ENCODE measurements at regions not wholly inside any gene's neighbourhood (a gene's known extent, or its start where the extent isn't known, plus 50 kb on each side); places are given as distances from the start of the nearest gene placed in this dataset.

DNA sequence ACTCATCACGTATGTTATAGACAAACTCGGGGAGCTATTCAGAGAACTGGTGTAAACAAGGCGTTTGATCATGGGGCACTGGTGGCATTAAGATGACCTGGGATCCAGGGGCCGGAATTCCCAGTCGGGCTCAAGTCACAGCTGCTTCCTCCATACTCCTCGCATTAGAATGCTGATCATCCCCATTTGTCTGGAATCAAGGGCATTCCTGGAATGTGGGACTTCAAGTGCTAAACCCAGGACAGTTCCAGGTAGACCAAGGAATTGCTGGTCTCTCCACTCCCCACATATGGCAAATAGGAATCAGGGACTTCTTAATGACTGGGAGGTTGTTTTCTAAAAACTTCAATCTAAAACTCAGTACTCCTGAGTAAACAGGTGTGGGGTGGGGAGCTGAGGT, 355.7 kb upstream of the RAB6C start:
- Histone ChIP-seq H3K9me2 (ENCODE audit: insufficient read depth) (no peaks in the 10 kb centered on the region), H3K27ac (no peak overlapping the region), H3K4me1 (replicated peaks; ENCODE audit: insufficient read depth) (no peaks in the 10 kb centered on the region), H4K20me1 (ENCODE audit: insufficient read depth) (no peaks in the 10 kb centered on the region), H3K79me2 (ENCODE audit: low read depth) (no peaks in the 10 kb centered on the region), H3K27me3 (ENCODE audit: insufficient read depth, low read depth) (peaks cover 68% of the 10 kb centered on the region), H3K4me3 (no peak overlapping the region), H3K4me2 (no peak overlapping the region), H3K9me3 (ENCODE audit: insufficient read depth, low read depth) (no peaks in the 10 kb centered on the region), H3F3A (ENCODE audit: insufficient read depth, low read depth) (no peaks in the 10 kb centered on the region), H2AFZ (no peak overlapping the region), H3K36me3 (ENCODE audit: low read depth) (no peaks in the 10 kb centered on the region)
- TF ChIP-seq, protein P1, sequence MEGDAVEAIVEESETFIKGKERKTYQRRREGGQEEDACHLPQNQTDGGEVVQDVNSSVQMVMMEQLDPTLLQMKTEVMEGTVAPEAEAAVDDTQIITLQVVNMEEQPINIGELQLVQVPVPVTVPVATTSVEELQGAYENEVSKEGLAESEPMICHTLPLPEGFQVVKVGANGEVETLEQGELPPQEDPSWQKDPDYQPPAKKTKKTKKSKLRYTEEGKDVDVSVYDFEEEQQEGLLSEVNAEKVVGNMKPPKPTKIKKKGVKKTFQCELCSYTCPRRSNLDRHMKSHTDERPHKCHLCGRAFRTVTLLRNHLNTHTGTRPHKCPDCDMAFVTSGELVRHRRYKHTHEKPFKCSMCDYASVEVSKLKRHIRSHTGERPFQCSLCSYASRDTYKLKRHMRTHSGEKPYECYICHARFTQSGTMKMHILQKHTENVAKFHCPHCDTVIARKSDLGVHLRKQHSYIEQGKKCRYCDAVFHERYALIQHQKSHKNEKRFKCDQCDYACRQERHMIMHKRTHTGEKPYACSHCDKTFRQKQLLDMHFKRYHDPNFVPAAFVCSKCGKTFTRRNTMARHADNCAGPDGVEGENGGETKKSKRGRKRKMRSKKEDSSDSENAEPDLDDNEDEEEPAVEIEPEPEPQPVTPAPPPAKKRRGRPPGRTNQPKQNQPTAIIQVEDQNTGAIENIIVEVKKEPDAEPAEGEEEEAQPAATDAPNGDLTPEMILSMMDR (conservative IDR thresholded peaks at IDR 0.05): no peak
- no peak for TF ChIP-seq EZH2 (IDR thresholded peaks at IDR 0.05; ENCODE audit: low read depth)
- DNase-seq: no peak
- CTCF ChIA-PET: no interaction called here
- intact Hi-C loops (cut with micrococcal nuclease; ENCODE audit: unreplicated experiment): no loop called here
- POLR2A ChIA-PET (ENCODE audit: unreplicated experiment): no interaction called here
- no TSS peak for BruUV-seq (replicated peaks)

DNA sequence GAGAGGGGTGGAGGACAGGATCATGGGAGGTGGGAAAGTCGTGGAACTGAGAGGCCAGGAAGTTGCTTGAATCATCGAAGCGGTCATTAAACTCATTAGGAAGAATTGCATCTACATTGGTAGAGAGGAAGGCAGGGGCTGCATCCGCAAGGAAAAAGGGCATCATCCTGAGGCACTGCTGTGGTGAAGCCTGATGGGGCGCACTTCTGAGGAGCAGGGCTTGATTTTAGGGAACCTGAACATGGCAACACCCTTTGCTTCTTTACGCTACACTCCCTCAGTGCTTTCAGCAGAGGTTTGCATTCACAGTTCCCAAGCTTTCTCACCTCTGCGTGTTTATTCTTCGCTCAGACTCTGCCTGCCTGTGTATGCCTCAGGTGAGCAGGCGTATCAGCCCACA, 352.0 kb upstream of the RAB6C start:
- H2AFZ ChIP-seq: no peak overlapping the region
- intact Hi-C loops (cut with micrococcal nuclease; ENCODE audit: unreplicated experiment): no loop called here
- H3K4me2 ChIP-seq: no peak overlapping the region
- H3K9me2 ChIP-seq (ENCODE audit: insufficient read depth): no peaks in the 10 kb centered on the region
- H4K20me1 ChIP-seq (ENCODE audit: insufficient read depth): no peaks in the 10 kb centered on the region
- H3K4me1 ChIP-seq (replicated peaks; ENCODE audit: insufficient read depth): no peaks in the 10 kb centered on the region
- H3K4me3 ChIP-seq: no peak overlapping the region
- BruUV-seq (replicated peaks): no TSS peak
- CTCF ChIA-PET: no interaction called here
- no peak overlapping the region for H3K27ac ChIP-seq
- DNase-seq: no peak
- no peaks in the 10 kb centered on the region for H3K9me3 ChIP-seq (ENCODE audit: insufficient read depth, low read depth)
- no peaks in the 10 kb centered on the region for H3K36me3 ChIP-seq (ENCODE audit: low read depth)
- TF ChIP-seq, protein P1 (conservative IDR thresholded peaks at IDR 0.05): no peak
- no peak for TF ChIP-seq EZH2 (IDR thresholded peaks at IDR 0.05; ENCODE audit: low read depth)
- H3K27me3 ChIP-seq (ENCODE audit: insufficient read depth, low read depth): peaks cover 86% of the 10 kb centered on the region
- no peaks in the 10 kb centered on the region for H3F3A ChIP-seq (ENCODE audit: insufficient read depth, low read depth)
- POLR2A ChIA-PET (ENCODE audit: unreplicated experiment): no interaction called here
- no peaks in the 10 kb centered on the region for H3K79me2 ChIP-seq (ENCODE audit: low read depth)

DNA sequence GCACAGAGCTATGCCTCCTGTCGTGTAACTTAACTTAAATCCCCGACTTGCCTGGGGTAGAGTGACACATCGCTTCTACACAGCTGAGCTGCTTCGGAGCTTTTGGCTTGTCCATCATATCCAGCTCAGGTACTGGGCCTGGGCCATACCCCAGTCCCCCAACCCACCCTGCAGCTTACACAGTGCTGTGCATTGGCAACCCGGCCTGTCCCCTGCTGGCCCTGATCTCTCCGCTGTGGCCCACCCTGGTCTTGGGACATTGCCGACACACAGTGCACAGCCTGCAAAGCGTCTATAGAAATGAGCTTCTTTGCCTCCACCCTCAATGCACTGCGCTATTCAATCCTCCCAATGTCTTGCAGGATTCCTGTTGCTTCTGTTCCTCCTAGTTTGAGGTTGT, 342.8 kb upstream of the RAB6C start:
- no peak overlapping the region for H2AFZ ChIP-seq
- POLR2A ChIA-PET (ENCODE audit: unreplicated experiment): no interaction called here
- CTCF ChIA-PET: no interaction called here

More for the DNA sequence above, 342.8 kb upstream of the RAB6C start:
- no peak for DNase-seq
- H3K9me2 ChIP-seq (ENCODE audit: insufficient read depth): no peaks in the 10 kb centered on the region
- no peaks in the 10 kb centered on the region for H3K36me3 ChIP-seq (ENCODE audit: low read depth)
- H3K27me3 ChIP-seq (ENCODE audit: insufficient read depth, low read depth): peaks cover 71% of the 10 kb centered on the region
- TF ChIP-seq, protein P1 (conservative IDR thresholded peaks at IDR 0.05): no peak
- TF ChIP-seq EZH2 (IDR thresholded peaks at IDR 0.05; ENCODE audit: low read depth): no peak
- H3K79me2 ChIP-seq (ENCODE audit: low read depth): no peaks in the 10 kb centered on the region
- no peak overlapping the region for H3K4me2 ChIP-seq
- H3K9me3 ChIP-seq (ENCODE audit: insufficient read depth, low read depth): no peaks in the 10 kb centered on the region
- intact Hi-C loops (cut with micrococcal nuclease; ENCODE audit: unreplicated experiment): no loop called here
- H4K20me1 ChIP-seq (ENCODE audit: insufficient read depth): no peaks in the 10 kb centered on the region
- no peaks in the 10 kb centered on the region for H3F3A ChIP-seq (ENCODE audit: insufficient read depth, low read depth)
- BruUV-seq (replicated peaks): no TSS peak
- no peaks in the 10 kb centered on the region for H3K4me1 ChIP-seq (replicated peaks; ENCODE audit: insufficient read depth)
- H3K4me3 ChIP-seq: no peak overlapping the region
- H3K27ac ChIP-seq: no peak overlapping the region
